Right lung (tissue), 2 donors: ENCODE measurements at regions not wholly inside any gene's neighbourhood (a gene's known extent, or its start where the extent isn't known, plus 50 kb on each side); places are given as distances from the start of the nearest gene placed in this dataset.

Experiments
- DNase-seq, 2 donors: peaks; one replicate each; pipeline ENCODE4 v3.0.0-alpha.2; 2013

- no peak for DNase-seq
These were observed 305.6 kb downstream of the PTEN start for GRCh38 chr10:88169037-88169319.

GRCh38 chr10:88170628-88171027, 307.2 kb downstream of the PTEN start:
- no peak for DNase-seq

GRCh38 chr10:88172159-88172558, 308.7 kb downstream of the PTEN start:
- DNase-seq, result no peak

- DNase-seq, result no peak
These were observed 311.0 kb downstream of the PTEN start for GRCh38 chr10:88174391-88174790.

- no peak for DNase-seq
These were observed 315.3 kb downstream of the PTEN start for GRCh38 chr10:88178758-88179157.

GRCh38 chr10:88179831-88180230, 316.4 kb downstream of the PTEN start:
- DNase-seq, result no peak

- no peak for DNase-seq
These were observed 318.6 kb downstream of the PTEN start for GRCh38 chr10:88181902-88182600.

- DNase-seq, result no peak
These were observed 319.1 kb downstream of the PTEN start for GRCh38 chr10:88182601-88182930.

- DNase-seq, result no peak
These were observed 321.3 kb downstream of the PTEN start for GRCh38 chr10:88184543-88185297.

- no peak for DNase-seq
These were observed 322.4 kb downstream of the PTEN start for GRCh38 chr10:88185830-88186229.

GRCh38 chr10:88186335-88186734, 322.9 kb downstream of the PTEN start:
- DNase-seq, result no peak

GRCh38 chr10:88187472-88187871, 324.0 kb downstream of the PTEN start:
- DNase-seq, result no peak

- DNase-seq, result no peak
These were observed 326.7 kb downstream of the PTEN start for GRCh38 chr10:88190123-88190522.

- no peak for DNase-seq
These were observed 327.3 kb downstream of the PTEN start for GRCh38 chr10:88190540-88191235.

GRCh38 chr10:88193018-88193417, 329.6 kb downstream of the PTEN start:
- no peak for DNase-seq

GRCh38 chr10:88194041-88194887, 330.8 kb downstream of the PTEN start:
- no peak for DNase-seq

- no peak for DNase-seq
These were observed 331.5 kb downstream of the PTEN start for GRCh38 chr10:88194961-88195367.

- no peak for DNase-seq
These were observed 332.4 kb downstream of the PTEN start for GRCh38 chr10:88195841-88196240.

GRCh38 chr10:88196291-88196690, 332.9 kb downstream of the PTEN start:
- DNase-seq, result no peak

GRCh38 chr10:88198023-88198422, 334.6 kb downstream of the PTEN start:
- DNase-seq, result no peak

- no peak for DNase-seq
These were observed 337.0 kb downstream of the PTEN start for GRCh38 chr10:88200312-88201032.
